SK-N-SH (cell line): ENCODE measurements at regions not wholly inside any gene's neighbourhood (a gene's known extent, or its start where the extent isn't known, plus 50 kb on each side); places are given as distances from the start of the nearest gene placed in this dataset.

ENCODE experiments used
- CTCF ChIA-PET: fragments of 300-600, 350-600 bp; formaldehyde crosslinking; extraction: SDS; loops from one replicate; lab custom pipeline; 2021; lab: Yijun Ruan, JAX
- POLR2A ChIA-PET: fragments of 350-600 bp; sonication (Branson Sonifier 250); formaldehyde crosslinking; extraction: SDS; loops from one replicate; lab custom pipeline; 2020; ENCODE audit warnings: antibody characterized with exemption, inconsistent platforms; lab: Yijun Ruan, JAX
- DNase-seq: peaks from one replicate; pipeline ENCODE4 v3.0.0; 2012
- H2AFZ ChIP-seq: fragments of 200-600 bp; sonication (generic); 2 replicates; pipeline ENCODE4 v1.8.1; 2016; ENCODE audit warnings: antibody characterized with exemption, mild to moderate bottlenecking, low read depth
- H3F3A ChIP-seq: fragments of 200-600 bp; sonication (generic); replicated peaks from 2 replicates; pipeline ENCODE3; 2016; ENCODE audit warnings: antibody characterized with exemption, mild to moderate bottlenecking; ENCODE audit not compliant: insufficient read depth
- H3K27ac ChIP-seq, 2 experiments: fragments of 200-500 bp in 1 of 2; fragments of 200-600 bp in 1 of 2; sonication (Bioruptor generic) in 1 of 2; sonication (generic), shearing (Covaris generic) in 1 of 2; 2 replicates each; pipeline versions ENCODE4 v1.5.1 to v1.6.1; 2014 to 2016; ENCODE audit warnings: low read depth in 2 of 2, inconsistent platforms in 1 of 2, low read length in 1 of 2, mild to moderate bottlenecking in 1 of 2, mixed read lengths in 1 of 2
- H3K27me3 ChIP-seq: fragments of 200-600 bp; sonication (generic), shearing (Covaris generic); 2 replicates; pipeline ENCODE4 v1.6.1; 2016; ENCODE audit warnings: mixed run types; ENCODE audit not compliant: insufficient read depth
- H3K36me3 ChIP-seq, 2 experiments: fragments of 200-500 bp in 1 of 2; fragments of 200-600 bp in 1 of 2; sonication (Bioruptor generic) in 1 of 2; sonication (generic) in 1 of 2; replicated peaks in 1 of 2; 2 replicates each; pipeline versions ENCODE3 to v1.5.1; 2014 to 2016; ENCODE audit warnings: low read length in 1 of 2, mild to moderate bottlenecking in 1 of 2; ENCODE audit not compliant: insufficient read depth in 2 of 2, control insufficient read depth in 1 of 2
- H3K4me1 ChIP-seq, 2 experiments: fragments of 200-500 bp in 1 of 2; fragments of 200-600 bp in 1 of 2; sonication (Bioruptor generic) in 1 of 2; sonication (generic), shearing (Covaris generic) in 1 of 2; 2 replicates each; pipeline versions ENCODE4 v1.5.1 to v1.6.1; 2014 to 2016; ENCODE audit warnings: low read depth in 1 of 2, low read length in 1 of 2, mixed run types in 1 of 2; ENCODE audit not compliant: insufficient read depth in 2 of 2, control insufficient read depth in 1 of 2
- H3K4me2 ChIP-seq: fragments of 200-600 bp; sonication (generic), shearing (Covaris generic); 2 replicates; pipeline ENCODE4 v1.6.1; 2017; ENCODE audit warnings: mixed run types
- H3K4me3 ChIP-seq, 2 experiments: fragments of 200-500 bp in 1 of 2; fragments of 200-600 bp in 1 of 2; sonication (Bioruptor generic) in 1 of 2; sonication (generic), shearing (Covaris generic) in 1 of 2; 2 replicates each; pipeline versions ENCODE4 v1.5.1 to v1.8.1; 2014 to 2016; ENCODE audit warnings: low read depth in 2 of 2, inconsistent platforms in 1 of 2, low read length in 1 of 2, mild to moderate bottlenecking in 1 of 2, mixed read lengths in 1 of 2, moderate library complexity in 1 of 2
- H3K79me2 ChIP-seq: fragments of 200-600 bp; sonication (generic); 2 replicates; pipeline ENCODE4 v1.8.1; 2017; ENCODE audit warnings: mild to moderate bottlenecking; ENCODE audit not compliant: insufficient read depth
- H3K9ac ChIP-seq: fragments of 200-600 bp; sonication (generic); 2 replicates; pipeline ENCODE4 v1.6.1; 2017; ENCODE audit warnings: mixed run types
- H3K9me2 ChIP-seq: fragments of 200-600 bp; sonication (generic); 2 replicates; pipeline ENCODE4 v1.6.1; 2017; ENCODE audit warnings: mixed run types
- H3K9me3 ChIP-seq: fragments of 200-600 bp; sonication (generic); 2 replicates; pipeline ENCODE4 v1.6.1; 2017; ENCODE audit warnings: mixed run types, mild to moderate bottlenecking, moderate library complexity
- H4K20me1 ChIP-seq: fragments of 200-600 bp; sonication (generic); 2 replicates; pipeline ENCODE4 v1.6.1; 2017; ENCODE audit warnings: mild to moderate bottlenecking, mixed run types; ENCODE audit not compliant: insufficient read depth
- CHD2 ChIP-seq: fragments of 150-350 bp; IDR thresholded peaks from 2 replicates; pipeline ENCODE4 v1.6.1; 2018; ENCODE audit warnings: low read length; ENCODE audit not compliant: partially characterized antibody
- FOSL2 ChIP-seq: IDR thresholded peaks from 2 replicates; pipeline ENCODE4 v1.4.0; 2012; ENCODE audit warnings: low read depth, mild to moderate bottlenecking, moderate library complexity, borderline replicate concordance
- GABPA ChIP-seq: IDR thresholded peaks from 2 replicates; pipeline ENCODE4 v1.4.0; 2012; ENCODE audit warnings: low read depth, mild to moderate bottlenecking
- GATA2 ChIP-seq: sonication (generic); formaldehyde crosslinking; IDR thresholded peaks from 2 replicates; pipeline ENCODE4 v1.5.0; 2020; ENCODE audit warnings: mild to moderate bottlenecking, missing genetic modification reagents
- IRF3 ChIP-seq: fragments of 150-350 bp; IDR thresholded peaks from 2 replicates; pipeline ENCODE4 v1.6.1; 2016; ENCODE audit warnings: mild to moderate bottlenecking, low read depth, low read length
- MXI1 ChIP-seq: IDR thresholded peaks from 2 replicates; pipeline ENCODE4 v1.6.1; 2012; ENCODE audit warnings: mild to moderate bottlenecking, low read depth, low read length, improper control_type of control experiment
- NFIC ChIP-seq: IDR thresholded peaks from 2 replicates; pipeline ENCODE4 v1.4.0; 2012; ENCODE audit warnings: borderline replicate concordance
- NRF1 ChIP-seq: IDR thresholded peaks from 2 replicates; pipeline ENCODE4 v1.6.1; 2012; ENCODE audit warnings: low read depth, mild to moderate bottlenecking, low read length
- PBX3 ChIP-seq: IDR thresholded peaks from 2 replicates; pipeline ENCODE4; 2012
- RCOR1 ChIP-seq: fragments of 150-350 bp; IDR thresholded peaks from 2 replicates; pipeline ENCODE4 v1.6.1; 2017; ENCODE audit warnings: antibody characterized with exemption, low read length
- REST ChIP-seq: IDR thresholded peaks from 2 replicates; pipeline ENCODE4 v1.6.1; 2012; ENCODE audit warnings: mild to moderate bottlenecking, low read depth, low read length, moderate library complexity
- SIN3A ChIP-seq: IDR thresholded peaks from 2 replicates; pipeline ENCODE4 v1.6.1; 2012; ENCODE audit warnings: low read depth, mild to moderate bottlenecking, low read length, moderate library complexity, borderline replicate concordance
- TAF1 ChIP-seq: IDR thresholded peaks from 2 replicates; pipeline ENCODE4 v1.6.1; 2012; ENCODE audit warnings: low read depth, mild to moderate bottlenecking, low read length, moderate library complexity, borderline replicate concordance
- TEAD4 ChIP-seq: IDR thresholded peaks from 2 replicates; pipeline ENCODE4 v1.4.0; 2012; ENCODE audit warnings: mild to moderate bottlenecking, borderline replicate concordance; ENCODE audit not compliant: insufficient read depth
- USF2 ChIP-seq: fragments of 150-350 bp; IDR thresholded peaks from 2 replicates; pipeline ENCODE4 v1.6.1; 2017; ENCODE audit warnings: antibody characterized with exemption, low read length, low read depth, borderline replicate concordance
- WGBS: methylation state at CpG from one replicate; pipeline ENCODE4 v1.1.6; 2017; ENCODE audit warnings: low lambda C conversion rate; 5-methylcytosine and 5-hydroxymethylcytosine counted together

GRCh38 chr22:49656291-49656851 is 171.3 kb downstream of the BRD1 start:
- ChIA-PET CTCF (no interaction called here), POLR2A (no interaction called here)
- H3K4me1 ChIP-seq = no peaks in the 10 kb centered on the region; a peak in 1 of 4 replicates
- H3K9me3 ChIP-seq = no peaks in the 10 kb centered on the region
- H3K36me3 ChIP-seq = no peaks in the 10 kb centered on the region
- no peak overlapping the region for H3K27ac ChIP-seq
- no peak overlapping the region for H3K4me2 ChIP-seq
- WGBS = 60% methylated on average over 13 of the region's 25 CpGs
- H3F3A ChIP-seq = no peaks in the 10 kb centered on the region
- H3K9ac ChIP-seq = no peak overlapping the region
- no peaks in the 10 kb centered on the region for H3K9me2 ChIP-seq
- H3K27me3 ChIP-seq = no peaks in the 10 kb centered on the region; the same call in 1 of the 2 replicates
- H4K20me1 ChIP-seq = no peaks in the 10 kb centered on the region
- H3K79me2 ChIP-seq = no peaks in the 10 kb centered on the region
- H2AFZ ChIP-seq = no peak overlapping the region
- TF ChIP-seq FOSL2 = no peak
- TF ChIP-seq NFIC = no peak
- TF ChIP-seq PBX3 = no peak
- TF ChIP-seq TAF1 = no peak
- no peak for TF ChIP-seq MXI1
- no peak for TF ChIP-seq RCOR1
- TF ChIP-seq TEAD4 = no peak
- TF ChIP-seq IRF3 = no peak
- TF ChIP-seq GATA2 (CRISPR knock-in tag) = no peak
- TF ChIP-seq NRF1 = no peak
- TF ChIP-seq GABPA = no peak
- no peak for TF ChIP-seq REST
- no peak for TF ChIP-seq SIN3A
- no peak for TF ChIP-seq CHD2
- TF ChIP-seq USF2 = no peak
- no peak for DNase-seq
- H3K4me3 ChIP-seq = no peak overlapping the region
